Activated CD4-positive, alpha-beta T cell treated with anti-CD3 and anti-CD28 coated beads for 36 hours (primary cell): ENCODE measurements at regions not wholly inside any gene's neighbourhood (a gene's known extent, or its start where the extent isn't known, plus 50 kb on each side); places are given as distances from the start of the nearest gene placed in this dataset.

Experiments used
- ATAC-seq: fragments of 200-7000 bp; cut with Tn5 transposase; one replicate; pipeline ENCODE4 v1.10.0; 2021; ENCODE audit warnings: mild to moderate bottlenecking, moderate library complexity
- CTCF ChIA-PET: fragments of 350-600 bp; sonication (Branson Sonifier 250); formaldehyde crosslinking; loops from one replicate; lab custom pipeline; 2021; ENCODE audit warnings: antibody characterized with exemption; lab: Charles Lee
- POLR2A ChIA-PET: fragments of 350-600 bp; sonication (Branson Sonifier 250); formaldehyde crosslinking; loops from one replicate; lab custom pipeline; 2021; ENCODE audit warnings: antibody characterized with exemption, inconsistent platforms; lab: Charles Lee
- DNase-seq: peaks from one replicate; pipeline ENCODE4 v3.0.0-alpha.2; 2020
- H3K27ac Mint-ChIP-seq: one replicate; pipeline ENCODE4 v1.8.0; 2021; ENCODE audit warnings: mixed read lengths
- H3K27me3 Mint-ChIP-seq: one replicate; pipeline ENCODE4 v1.8.0; 2021; ENCODE audit warnings: mixed read lengths
- H3K36me3 Mint-ChIP-seq: one replicate; pipeline ENCODE4 v1.8.0; 2021; ENCODE audit warnings: low read depth, mixed read lengths
- H3K4me1 Mint-ChIP-seq: one replicate; pipeline ENCODE4 v1.8.0; 2021; ENCODE audit warnings: mixed read lengths
- H3K4me3 Mint-ChIP-seq: one replicate; pipeline ENCODE4 v1.8.0; 2021; ENCODE audit warnings: mild to moderate bottlenecking, moderate library complexity, mixed read lengths
- H3K9me3 Mint-ChIP-seq: one replicate; pipeline ENCODE4 v1.8.0; 2021; ENCODE audit warnings: low read depth, mixed read lengths
- intact Hi-C, 2 experiments: fragments of 100-400 bp; cut with DNase I in 1 of 2; cut with micrococcal nuclease in 1 of 2; formaldehyde crosslinking; loops; one replicate each; pipeline versions ENCODE4 v1.14.2 to v1.15.1; 2022 to 2024; cut with DNase I, micrococcal nuclease

DNA sequence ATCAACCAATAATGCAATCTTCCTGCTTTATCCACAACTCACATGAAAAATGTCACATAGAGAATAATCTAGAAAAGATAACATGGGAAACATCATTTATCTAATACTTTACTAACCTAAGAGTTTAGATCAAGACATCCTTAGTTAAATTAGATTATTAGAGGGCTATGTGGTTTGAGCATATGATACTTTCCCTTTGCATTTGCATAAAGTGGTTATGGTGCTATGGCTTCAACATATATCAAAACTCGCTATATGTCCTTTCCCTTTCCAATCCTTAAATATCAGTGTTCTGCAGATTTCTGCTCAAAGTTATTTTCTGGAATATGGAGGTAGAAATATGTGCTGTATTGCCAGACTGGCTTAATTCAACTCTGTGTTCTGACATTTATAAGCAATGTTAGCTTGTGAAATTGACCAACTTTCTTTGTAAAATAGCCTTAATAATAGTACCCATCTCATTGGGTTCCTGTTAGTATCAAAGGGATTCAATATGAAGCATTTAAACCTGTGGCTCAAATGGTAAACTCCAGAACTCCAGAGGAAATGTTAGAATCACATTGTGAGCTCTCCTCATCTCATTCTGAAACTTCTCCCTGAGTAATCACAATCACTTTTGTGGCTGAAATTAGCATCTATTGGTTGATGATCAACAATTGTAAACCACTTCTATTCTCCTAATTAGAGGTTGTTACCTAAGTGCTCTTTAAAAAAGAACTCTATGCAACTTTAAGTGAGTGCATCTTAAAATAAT lies 1089.9 kb upstream of the SLC39A10 start:
- ATAC-seq = peak; percentile 36
- Mint-ChIP-seq H3K27me3 (peaks cover 6% of the 10 kb centered on the region), H3K36me3 (no peaks in the 10 kb centered on the region), H3K4me1 (peaks cover 3% of the 10 kb centered on the region), H3K27ac (no peak overlapping the region), H3K9me3 (no peaks in the 10 kb centered on the region), H3K4me3 (no peak overlapping the region)
- DNase-seq = no peak
- CTCF ChIA-PET = no interaction called here
- intact Hi-C loops = no loop called here
- POLR2A ChIA-PET = no interaction called here

DNA sequence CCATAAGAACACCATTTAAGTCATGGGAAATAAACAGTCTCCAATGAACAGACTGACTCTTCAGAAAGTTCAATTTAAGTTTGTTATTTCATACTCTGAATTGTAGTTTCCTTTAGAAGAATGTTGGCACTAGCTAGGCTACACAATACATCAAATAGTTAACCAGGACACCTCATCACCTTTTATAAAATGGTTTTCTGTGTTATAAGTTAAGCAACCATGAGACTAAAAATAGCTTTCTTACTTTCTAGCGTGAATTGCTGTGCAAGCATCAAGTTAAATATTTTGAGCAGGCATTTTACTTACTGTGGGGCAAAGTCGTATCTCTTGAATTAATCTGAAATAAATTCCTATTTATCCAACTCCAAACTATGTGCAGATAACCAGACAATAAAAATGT lies 1092.6 kb upstream of the SLC39A10 start:
- H3K9me3 Mint-ChIP-seq = no peaks in the 10 kb centered on the region
- peaks cover 3% of the 10 kb centered on the region for H3K4me1 Mint-ChIP-seq
- intact Hi-C loops = no loop called here
- DNase-seq (no peak), ATAC-seq (no peak)
- H3K4me3 Mint-ChIP-seq = no peak overlapping the region
- CTCF ChIA-PET = no interaction called here
- H3K27me3 Mint-ChIP-seq = peaks cover 4% of the 10 kb centered on the region
- H3K36me3 Mint-ChIP-seq = no peaks in the 10 kb centered on the region
- H3K27ac Mint-ChIP-seq = no peak overlapping the region
- POLR2A ChIA-PET = no interaction called here

DNA sequence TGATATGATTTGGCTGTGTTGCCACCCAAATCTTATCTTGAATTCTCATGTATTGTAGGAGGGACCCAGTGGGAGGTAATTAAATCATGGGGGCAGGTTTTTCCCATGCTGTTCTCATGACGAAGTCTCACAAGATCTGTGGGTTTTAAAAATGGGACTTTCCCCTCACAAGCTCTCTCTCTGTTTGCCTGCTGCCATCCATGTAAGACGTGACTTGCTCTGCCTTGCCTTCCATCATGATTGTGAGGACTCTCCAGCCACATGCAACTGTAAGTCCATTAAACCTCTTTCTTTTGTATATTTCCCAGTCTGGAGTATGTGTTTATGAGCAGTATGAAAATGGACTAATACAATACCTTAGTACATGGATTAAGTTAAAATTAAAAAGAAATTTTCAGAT lies 1094.7 kb upstream of the SLC39A10 start:
- Mint-ChIP-seq H3K4me3 (no peak overlapping the region), H3K27me3 (peaks cover under 1% of the 10 kb centered on the region), H3K4me1 (no peaks in the 10 kb centered on the region), H3K36me3 (no peaks in the 10 kb centered on the region), H3K27ac (no peak overlapping the region), H3K9me3 (no peaks in the 10 kb centered on the region)
- no peak for ATAC-seq
- intact Hi-C loops = no loop called here
- CTCF ChIA-PET = no interaction called here
- POLR2A ChIA-PET = no interaction called here
- no peak for DNase-seq

DNA sequence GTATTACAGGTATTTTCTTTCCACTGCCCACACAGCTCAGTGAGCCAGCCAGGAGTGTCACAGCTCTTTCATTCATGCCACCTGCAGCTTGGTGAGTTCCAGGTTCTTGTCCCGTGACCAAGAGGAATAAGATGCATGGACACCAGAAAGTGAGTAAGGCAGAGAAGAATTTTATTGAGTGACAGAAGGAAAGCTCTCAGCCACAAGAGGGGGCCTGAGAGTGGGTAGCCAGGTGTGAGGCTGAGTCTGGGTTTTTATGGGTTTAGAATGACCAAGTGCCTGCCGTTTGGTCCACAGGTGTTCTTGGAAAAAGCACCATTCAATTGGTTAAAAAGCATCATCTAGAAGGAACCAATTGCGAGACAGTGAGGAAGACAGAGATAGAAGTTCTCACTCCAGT lies 1097.1 kb upstream of the SLC39A10 start:
- no peak for ATAC-seq
- Mint-ChIP-seq H3K36me3 (no peaks in the 10 kb centered on the region), H3K27me3 (no peaks in the 10 kb centered on the region), H3K9me3 (no peaks in the 10 kb centered on the region), H3K4me3 (no peak overlapping the region), H3K27ac (no peak overlapping the region), H3K4me1 (no peaks in the 10 kb centered on the region)
- POLR2A ChIA-PET = no interaction called here
- intact Hi-C loops = loop anchor here in 1 of 2 experiments (10.0 kb wide), 1 partner anchor 1505 kb away; the partner anchor contains the start of gene DNAH7
- CTCF ChIA-PET = interaction anchor here (1.1 to 1.2 kb wide), 2 partner anchors 760 to 1507 kb away, joined by 3 read pairs; no protein-coding TSS in a partner anchor
- peak; percentile 3 for DNase-seq

- Mint-ChIP-seq H3K4me1 (no peaks in the 10 kb centered on the region), H3K27me3 (no peaks in the 10 kb centered on the region), H3K9me3 (no peaks in the 10 kb centered on the region), H3K27ac (no peak overlapping the region), H3K36me3 (no peaks in the 10 kb centered on the region), H3K4me3 (no peak overlapping the region)
- intact Hi-C loops = loop anchor here in 1 of 2 experiments (10.0 kb wide), 1 partner anchor 1505 kb away; the partner anchor contains the start of gene DNAH7
- DNase-seq = no peak
- ChIA-PET POLR2A (no interaction called here), CTCF (interaction anchor here (1.1 to 1.2 kb wide), 2 partner anchors 760 to 1507 kb away, joined by 3 read pairs; no protein-coding TSS in a partner anchor)
- no peak for ATAC-seq
These were observed 1097.5 kb upstream of the SLC39A10 start for GRCh38 chr2:194559523-194559922.

DNA sequence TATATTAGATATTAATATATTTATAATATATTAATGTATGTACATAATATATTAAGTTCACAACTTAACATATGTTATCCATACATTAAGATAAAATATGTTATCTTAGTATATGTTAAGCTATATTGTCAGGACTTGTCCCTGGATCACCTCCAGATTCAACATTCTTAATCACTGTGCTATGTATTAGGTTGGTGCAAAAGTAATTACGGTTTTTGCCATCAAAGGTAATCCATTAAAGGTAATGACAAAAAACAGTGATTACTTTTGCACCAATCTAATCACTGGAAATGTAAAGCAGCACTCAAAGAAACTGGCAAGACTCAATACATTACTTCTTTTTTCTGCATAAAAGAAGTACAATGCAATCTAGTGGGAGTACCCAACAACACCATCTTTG lies 1099.0 kb upstream of the SLC39A10 start:
- Mint-ChIP-seq H3K27ac (no peak overlapping the region), H3K27me3 (no peaks in the 10 kb centered on the region), H3K4me1 (no peaks in the 10 kb centered on the region), H3K4me3 (no peak overlapping the region), H3K9me3 (no peaks in the 10 kb centered on the region), H3K36me3 (no peaks in the 10 kb centered on the region)
- DNase-seq (no peak), ATAC-seq (no peak)
- ChIA-PET POLR2A (no interaction called here), CTCF (no interaction called here)
- intact Hi-C loops = loop anchor here in 1 of 2 experiments (10.0 kb wide), 1 partner anchor 1507 kb away; the partner anchor contains the start of gene DNAH7

- Mint-ChIP-seq H3K4me3 (no peak overlapping the region), H3K9me3 (no peaks in the 10 kb centered on the region), H3K27ac (no peak overlapping the region), H3K27me3 (no peaks in the 10 kb centered on the region), H3K4me1 (no peaks in the 10 kb centered on the region), H3K36me3 (no peaks in the 10 kb centered on the region)
- CTCF ChIA-PET = interaction anchor here (1.0 kb wide), 1 partner anchor 12 kb away, joined by 3 read pairs; no protein-coding TSS in a partner anchor
- intact Hi-C loops = loop anchor here in 1 of 2 experiments (10.0 kb wide), 1 partner anchor 1508 kb away; the partner anchor contains the start of gene DNAH7
- DNase-seq (no peak), ATAC-seq (no peak)
- POLR2A ChIA-PET = no interaction called here
These were observed 1100.4 kb upstream of the SLC39A10 start for GRCh38 chr2:194556629-194557028.

DNA sequence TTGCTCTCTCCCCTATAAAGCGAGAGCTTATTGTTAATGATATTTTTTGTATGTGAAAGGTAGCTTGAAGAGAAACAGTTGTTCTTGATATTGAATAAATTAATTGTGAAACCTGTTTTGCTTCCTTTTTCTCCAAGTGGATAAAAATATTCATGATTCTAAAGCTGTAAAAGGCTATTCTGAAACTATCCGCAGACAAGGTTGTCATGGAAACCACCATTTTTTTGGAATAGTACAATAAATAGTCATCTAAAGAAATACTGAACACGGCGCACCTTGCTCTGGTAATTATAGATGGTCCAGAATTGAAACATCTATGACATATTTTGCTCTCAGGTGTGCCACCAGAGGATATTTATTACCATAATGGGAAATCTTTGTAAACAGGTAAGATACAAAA lies 1103.0 kb upstream of the SLC39A10 start:
- Mint-ChIP-seq H3K4me1 (no peaks in the 10 kb centered on the region), H3K27ac (no peak overlapping the region), H3K9me3 (no peaks in the 10 kb centered on the region), H3K27me3 (no peaks in the 10 kb centered on the region), H3K4me3 (no peak overlapping the region), H3K36me3 (no peaks in the 10 kb centered on the region)
- POLR2A ChIA-PET = no interaction called here
- CTCF ChIA-PET = no interaction called here
- DNase-seq = no peak
- no peak for ATAC-seq
- intact Hi-C loops = loop anchor here in 1 of 2 experiments (10.0 kb wide), 1 partner anchor 1511 kb away; the partner anchor contains the start of gene DNAH7

DNA sequence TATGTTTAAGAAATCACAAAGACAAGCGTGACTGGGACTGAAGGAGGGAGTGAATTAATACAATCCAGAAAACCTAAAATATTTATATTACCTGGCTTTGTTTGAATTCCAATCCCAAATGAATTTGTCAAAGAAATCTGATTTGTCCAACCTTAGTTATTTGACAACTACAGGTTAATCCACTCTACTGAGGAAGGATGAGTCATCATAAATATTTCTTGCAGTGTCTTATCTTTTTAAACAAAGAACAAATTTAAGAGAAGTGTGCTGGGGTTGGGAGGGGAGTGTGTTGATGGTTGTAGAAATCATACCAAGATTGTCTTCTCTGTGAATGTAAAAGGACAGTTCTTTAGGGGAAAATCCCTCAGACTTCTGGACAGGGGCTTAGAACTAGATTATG lies 1106.3 kb upstream of the SLC39A10 start:
- ChIA-PET POLR2A (no interaction called here), CTCF (no interaction called here)
- ATAC-seq (no peak), DNase-seq (no peak)
- no peaks in the 10 kb centered on the region for H3K9me3 Mint-ChIP-seq
- intact Hi-C loops = loop anchor here in 1 of 2 experiments (10.0 kb wide), 1 partner anchor 1514 kb away; the partner anchor contains the start of gene DNAH7
- no peaks in the 10 kb centered on the region for H3K4me1 Mint-ChIP-seq
- no peak overlapping the region for H3K4me3 Mint-ChIP-seq
- no peaks in the 10 kb centered on the region for H3K27me3 Mint-ChIP-seq
- no peak overlapping the region for H3K27ac Mint-ChIP-seq
- no peaks in the 10 kb centered on the region for H3K36me3 Mint-ChIP-seq

GRCh38 chr2:194549387-194549786 lies 1107.6 kb upstream of the SLC39A10 start:
- H3K4me1 Mint-ChIP-seq = no peaks in the 10 kb centered on the region
- intact Hi-C loops = loop anchor here (5.0 kb wide), 2 partner anchors 768 to 1518 kb away; partner anchors contain the start of gene DNAH7 (in 1 of the 2)
- H3K36me3 Mint-ChIP-seq = no peaks in the 10 kb centered on the region
- no peaks in the 10 kb centered on the region for H3K27me3 Mint-ChIP-seq
- no peak overlapping the region for H3K4me3 Mint-ChIP-seq
- POLR2A ChIA-PET = no interaction called here
- no peak for ATAC-seq
- H3K27ac Mint-ChIP-seq = no peak overlapping the region
- CTCF ChIA-PET = no interaction called here
- DNase-seq = no peak
- no peaks in the 10 kb centered on the region for H3K9me3 Mint-ChIP-seq

- ChIA-PET CTCF (no interaction called here), POLR2A (no interaction called here)
- no peaks in the 10 kb centered on the region for H3K4me1 Mint-ChIP-seq
- intact Hi-C loops = loop anchor here (5.0 kb wide), 2 partner anchors 771 to 1521 kb away; partner anchors contain the start of gene DNAH7 (in 1 of the 2)
- DNase-seq (no peak), ATAC-seq (no peak)
- H3K4me3 Mint-ChIP-seq = no peak overlapping the region
- H3K27me3 Mint-ChIP-seq = no peaks in the 10 kb centered on the region
- no peaks in the 10 kb centered on the region for H3K36me3 Mint-ChIP-seq
- H3K9me3 Mint-ChIP-seq = no peaks in the 10 kb centered on the region
- no peak overlapping the region for H3K27ac Mint-ChIP-seq
These were observed 1111.0 kb upstream of the SLC39A10 start for GRCh38 chr2:194545978-194546377.

- no peaks in the 10 kb centered on the region for H3K4me1 Mint-ChIP-seq
- intact Hi-C loops = no loop called here
- ChIA-PET CTCF (no interaction called here), POLR2A (interaction anchor here (0.6 kb wide), 1 partner anchor 1891 kb away, joined by 3 read pairs; no protein-coding TSS in a partner anchor)
- DNase-seq (no peak), ATAC-seq (no peak)
- no peak overlapping the region for H3K4me3 Mint-ChIP-seq
- no peak overlapping the region for H3K27ac Mint-ChIP-seq
- no peaks in the 10 kb centered on the region for H3K27me3 Mint-ChIP-seq
- no peaks in the 10 kb centered on the region for H3K36me3 Mint-ChIP-seq
- H3K9me3 Mint-ChIP-seq = no peaks in the 10 kb centered on the region
These were observed 1117.6 kb upstream of the SLC39A10 start for GRCh38 chr2:194539425-194539824.
